ENCODE measurements at regions not wholly inside any gene's neighbourhood (a gene's known extent, or its start where the extent isn't known, plus 50 kb on each side); places are given as distances from the start of the nearest gene placed in this dataset.
"Not testable (repeated sequence)": the region's sequence is repeated elsewhere in the genome, so short reads cannot be mapped to it uniquely, and the experiment has no call there.

GRCh38 chr12:47340411-47341015 lies 260.8 kb upstream of the AMIGO2 start:
- TF ChIP-seq, protein P1, sequence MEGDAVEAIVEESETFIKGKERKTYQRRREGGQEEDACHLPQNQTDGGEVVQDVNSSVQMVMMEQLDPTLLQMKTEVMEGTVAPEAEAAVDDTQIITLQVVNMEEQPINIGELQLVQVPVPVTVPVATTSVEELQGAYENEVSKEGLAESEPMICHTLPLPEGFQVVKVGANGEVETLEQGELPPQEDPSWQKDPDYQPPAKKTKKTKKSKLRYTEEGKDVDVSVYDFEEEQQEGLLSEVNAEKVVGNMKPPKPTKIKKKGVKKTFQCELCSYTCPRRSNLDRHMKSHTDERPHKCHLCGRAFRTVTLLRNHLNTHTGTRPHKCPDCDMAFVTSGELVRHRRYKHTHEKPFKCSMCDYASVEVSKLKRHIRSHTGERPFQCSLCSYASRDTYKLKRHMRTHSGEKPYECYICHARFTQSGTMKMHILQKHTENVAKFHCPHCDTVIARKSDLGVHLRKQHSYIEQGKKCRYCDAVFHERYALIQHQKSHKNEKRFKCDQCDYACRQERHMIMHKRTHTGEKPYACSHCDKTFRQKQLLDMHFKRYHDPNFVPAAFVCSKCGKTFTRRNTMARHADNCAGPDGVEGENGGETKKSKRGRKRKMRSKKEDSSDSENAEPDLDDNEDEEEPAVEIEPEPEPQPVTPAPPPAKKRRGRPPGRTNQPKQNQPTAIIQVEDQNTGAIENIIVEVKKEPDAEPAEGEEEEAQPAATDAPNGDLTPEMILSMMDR (IDR thresholded peaks at IDR 0.05) = no peak

GRCh38 chr12:47337581-47337980 lies 257.8 kb upstream of the AMIGO2 start:
- no peak for DNase-seq (ENCODE audit: low spot score)
- H3K36me3 ChIP-seq = no peaks in the 10 kb centered on the region
- no peaks in the 10 kb centered on the region for H3K27me3 ChIP-seq
- TF ChIP-seq, protein P1 (IDR thresholded peaks at IDR 0.05) = no peak
- no peak overlapping the region for H3K4me3 ChIP-seq
- H3K27ac ChIP-seq = no peak overlapping the region
- H3K9me3 ChIP-seq = no peaks in the 10 kb centered on the region
- no peaks in the 10 kb centered on the region for H3K4me1 ChIP-seq

More at GRCh38 chr12:47340411-47341015, 260.8 kb upstream of the AMIGO2 start:
- H3K27ac ChIP-seq = no peak overlapping the region
- no peaks in the 10 kb centered on the region for H3K27me3 ChIP-seq
- H3K4me1 ChIP-seq = no peaks in the 10 kb centered on the region
- no peaks in the 10 kb centered on the region for H3K36me3 ChIP-seq
- H3K4me3 ChIP-seq = no peak overlapping the region
- no peaks in the 10 kb centered on the region for H3K9me3 ChIP-seq
- DNase-seq (ENCODE audit: low spot score) = no peak

GRCh38 chr12:47333271-47333858 lies 253.6 kb upstream of the AMIGO2 start:
- H3K9me3 ChIP-seq; H3K36me3 ChIP-seq; H3K27me3 ChIP-seq; H3K4me1 ChIP-seq; H3K27ac ChIP-seq; DNase-seq (ENCODE audit: low spot score); H3K4me3 ChIP-seq: not testable (repeated sequence)

DNA sequence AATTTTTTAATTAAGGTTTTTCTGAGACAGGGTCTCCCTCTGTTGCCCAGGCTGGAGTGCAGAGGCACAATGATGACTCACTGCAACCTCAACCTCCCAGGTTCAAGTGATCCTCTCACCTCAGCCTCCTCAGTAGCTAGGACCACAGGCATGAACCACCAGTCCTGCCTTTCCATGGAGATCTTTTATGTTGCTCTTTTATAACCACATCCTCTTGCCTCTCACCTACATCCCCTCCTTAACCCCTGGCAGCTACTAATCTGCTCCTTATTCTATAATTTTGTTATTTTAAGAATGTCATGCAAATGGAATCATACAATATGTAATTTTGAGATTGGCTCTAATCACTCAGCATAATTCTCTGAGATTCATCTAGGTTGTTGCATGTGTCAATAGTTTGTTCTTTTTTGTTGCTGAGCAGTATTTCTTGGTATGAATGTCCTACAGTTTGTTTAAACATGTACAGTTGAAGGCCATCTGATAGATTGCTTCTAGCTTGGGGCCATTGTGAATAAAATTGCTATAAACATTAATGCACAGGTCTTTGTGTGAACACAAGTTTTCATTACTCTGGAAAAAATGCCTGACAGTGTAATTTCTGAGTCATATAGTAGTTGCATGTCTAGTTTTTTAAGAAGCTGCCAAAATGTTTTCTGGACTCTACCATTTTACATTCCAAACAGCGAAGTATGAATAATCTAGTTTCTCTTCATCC lies 249.2 kb upstream of the AMIGO2 start:
- no peaks in the 10 kb centered on the region for H3K9me3 ChIP-seq
- H3K36me3 ChIP-seq = no peaks in the 10 kb centered on the region
- no peaks in the 10 kb centered on the region for H3K27me3 ChIP-seq
- no peak for DNase-seq (ENCODE audit: low spot score)
- TF ChIP-seq, protein P1 (IDR thresholded peaks at IDR 0.05) = no peak
- no peak overlapping the region for H3K4me3 ChIP-seq
- H3K27ac ChIP-seq = no peak overlapping the region
- no peaks in the 10 kb centered on the region for H3K4me1 ChIP-seq

DNA sequence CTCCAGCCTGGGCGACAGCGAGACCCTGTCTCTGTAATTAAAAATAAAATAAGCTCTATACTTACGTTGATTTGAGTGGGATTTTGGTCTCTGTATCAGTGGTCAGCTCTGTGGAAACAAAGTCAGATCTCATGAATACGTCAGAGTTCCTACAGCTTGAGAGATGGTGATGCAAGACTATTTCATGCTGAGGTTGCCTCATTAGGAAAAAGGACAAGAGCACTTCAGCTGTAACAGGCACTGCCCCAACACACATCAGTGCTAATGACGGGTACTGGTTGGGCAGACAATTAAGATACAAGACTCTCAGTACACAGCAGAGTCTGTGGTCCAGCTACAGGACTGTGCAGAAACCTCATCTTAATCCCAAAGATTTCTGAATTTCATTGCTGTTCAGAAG lies 246.4 kb upstream of the AMIGO2 start:
- DNase-seq (ENCODE audit: low spot score) = no peak
- H3K4me1 ChIP-seq = no peaks in the 10 kb centered on the region
- H3K36me3 ChIP-seq = no peaks in the 10 kb centered on the region
- H3K4me3 ChIP-seq = no peak overlapping the region
- no peak overlapping the region for H3K27ac ChIP-seq
- TF ChIP-seq, protein P1 (IDR thresholded peaks at IDR 0.05) = no peak
- H3K9me3 ChIP-seq = no peaks in the 10 kb centered on the region
- H3K27me3 ChIP-seq = no peaks in the 10 kb centered on the region

DNA sequence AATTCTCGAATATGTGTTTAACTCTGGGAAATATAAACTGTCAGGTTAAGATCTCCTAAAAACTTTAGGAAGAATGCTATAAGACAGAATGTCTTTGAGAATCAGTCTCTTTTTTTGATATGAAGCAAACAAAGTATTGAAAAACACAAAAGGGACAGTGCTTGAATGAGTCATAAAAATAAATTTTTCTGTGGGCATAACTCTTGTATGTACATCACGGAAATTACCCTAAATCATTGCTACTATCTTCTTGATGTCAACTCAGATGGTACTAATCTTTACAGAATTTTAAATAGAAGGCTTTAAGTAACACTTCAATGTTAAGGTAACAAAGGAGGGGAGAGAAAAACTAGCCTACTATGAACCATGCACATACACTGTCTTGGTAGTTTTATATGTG lies 244.0 kb upstream of the AMIGO2 start:
- TF ChIP-seq, protein P1 (IDR thresholded peaks at IDR 0.05) = no peak
- no peak for DNase-seq (ENCODE audit: low spot score)
- Histone ChIP-seq H3K4me1 (no peaks in the 10 kb centered on the region), H3K27ac (no peak overlapping the region), H3K4me3 (no peak overlapping the region), H3K36me3 (no peaks in the 10 kb centered on the region), H3K27me3 (no peaks in the 10 kb centered on the region), H3K9me3 (no peaks in the 10 kb centered on the region)
